ENCODE measurements at regions not wholly inside any gene's neighbourhood (a gene's known extent, or its start where the extent isn't known, plus 50 kb on each side); places are given as distances from the start of the nearest gene placed in this dataset.
"Not testable (repeated sequence)": the region's sequence is repeated elsewhere in the genome, so short reads cannot be mapped to it uniquely, and the experiment has no call there.

GRCh38 chr20:48131581-48131980, 346.3 kb upstream of the SULF2 start:
- Histone ChIP-seq H3K27me3 (replicated peaks; ENCODE audit: control insufficient read depth, insufficient read depth, low read length) (no peaks in the 10 kb centered on the region), H3K9me3 (peaks cover 10% of the 10 kb centered on the region), H3K36me3 (ENCODE audit: control insufficient read depth, insufficient read depth, low read length) (no peaks in the 10 kb centered on the region), H3K4me1 (peaks cover 6% of the 10 kb centered on the region), H3K4me3 (ENCODE audit: low read depth, low read length) (no peak overlapping the region)
- TF ChIP-seq CTCF (IDR thresholded peaks at IDR 0.05; ENCODE audit: insufficient read depth in 1 of 2, low read depth in 1 of 2, low read length in 1 of 2, severe bottlenecking in 1 of 2, unreplicated experiment in 1 of 2): no peak
- ChIA-PET CTCF (interaction anchor here (1.2 kb wide), 1 partner anchor 164 kb away, joined by 3 read pairs; no protein-coding TSS in a partner anchor), POLR2A (no interaction called here)
- Mint-ChIP-seq H3K9me3 (ENCODE audit: unreplicated experiment) (peaks cover 10% of the 10 kb centered on the region), H3K4me1 (ENCODE audit: low read depth, unreplicated experiment) (peaks cover 6% of the 10 kb centered on the region), H3K4me3 (ENCODE audit: unreplicated experiment) (no peak overlapping the region), H3K27me3 (ENCODE audit: insufficient read depth, unreplicated experiment) (no peaks in the 10 kb centered on the region), H3K27ac (ENCODE audit: unreplicated experiment) (no peak overlapping the region), H3K36me3 (ENCODE audit: insufficient read depth, unreplicated experiment) (no peaks in the 10 kb centered on the region)
- intact Hi-C loops (cut with micrococcal nuclease; ENCODE audit: unreplicated experiment): no loop called here
- BruUV-seq (replicated peaks): no TSS peak
- DNase-seq: no peak

- H3K9me3 Mint-ChIP-seq (ENCODE audit: unreplicated experiment): peaks cover 10% of the 10 kb centered on the region
- Histone ChIP-seq H3K36me3 (ENCODE audit: control insufficient read depth, insufficient read depth, low read length) (no peaks in the 10 kb centered on the region), H3K9me3 (peaks cover 10% of the 10 kb centered on the region), H3K4me3 (ENCODE audit: low read depth, low read length) (no peak overlapping the region), H3K4me1 (peaks cover 12% of the 10 kb centered on the region), H3K27me3 (replicated peaks; ENCODE audit: control insufficient read depth, insufficient read depth, low read length) (no peaks in the 10 kb centered on the region)
- intact Hi-C loops (cut with micrococcal nuclease; ENCODE audit: unreplicated experiment): no loop called here
- no peaks in the 10 kb centered on the region for H3K27me3 Mint-ChIP-seq (ENCODE audit: insufficient read depth, unreplicated experiment)
- ChIA-PET POLR2A (no interaction called here), CTCF (interaction anchor here (0.7 kb wide), 1 partner anchor 315 kb away, joined by 3 read pairs; no protein-coding TSS in a partner anchor)
- no peak for DNase-seq
- no TSS peak for BruUV-seq (replicated peaks)
- H3K36me3 Mint-ChIP-seq (ENCODE audit: insufficient read depth, unreplicated experiment): no peaks in the 10 kb centered on the region
- peaks cover 6% of the 10 kb centered on the region for H3K4me1 Mint-ChIP-seq (ENCODE audit: low read depth, unreplicated experiment)
- H3K4me3 Mint-ChIP-seq (ENCODE audit: unreplicated experiment): no peak overlapping the region
- TF ChIP-seq CTCF (IDR thresholded peaks at IDR 0.05; ENCODE audit: insufficient read depth in 1 of 2, low read depth in 1 of 2, low read length in 1 of 2, severe bottlenecking in 1 of 2, unreplicated experiment in 1 of 2): no peak
- no peak overlapping the region for H3K27ac Mint-ChIP-seq (ENCODE audit: unreplicated experiment)
These were observed 344.2 kb upstream of the SULF2 start for GRCh38 chr20:48129345-48129942.

GRCh38 chr20:48128436-48128835, 343.2 kb upstream of the SULF2 start:
- Histone ChIP-seq H3K36me3 (ENCODE audit: control insufficient read depth, insufficient read depth, low read length) (no peaks in the 10 kb centered on the region), H3K9me3 (peaks cover 7% of the 10 kb centered on the region), H3K4me3 (ENCODE audit: low read depth, low read length) (no peak overlapping the region), H3K27me3 (replicated peaks; ENCODE audit: control insufficient read depth, insufficient read depth, low read length) (no peaks in the 10 kb centered on the region), H3K4me1 (peaks cover 12% of the 10 kb centered on the region)
- Mint-ChIP-seq H3K27me3 (ENCODE audit: insufficient read depth, unreplicated experiment) (no peaks in the 10 kb centered on the region), H3K4me1 (ENCODE audit: low read depth, unreplicated experiment) (peaks cover 6% of the 10 kb centered on the region), H3K9me3 (ENCODE audit: unreplicated experiment) (peaks cover 4% of the 10 kb centered on the region), H3K27ac (ENCODE audit: unreplicated experiment) (no peak overlapping the region), H3K4me3 (ENCODE audit: unreplicated experiment) (no peak overlapping the region), H3K36me3 (ENCODE audit: insufficient read depth, unreplicated experiment) (no peaks in the 10 kb centered on the region)
- intact Hi-C loops (cut with micrococcal nuclease; ENCODE audit: unreplicated experiment): no loop called here
- ChIA-PET POLR2A (no interaction called here), CTCF (no interaction called here)
- no peak for DNase-seq
- BruUV-seq (replicated peaks): no TSS peak
- TF ChIP-seq CTCF (IDR thresholded peaks at IDR 0.05; ENCODE audit: insufficient read depth in 1 of 2, low read depth in 1 of 2, low read length in 1 of 2, severe bottlenecking in 1 of 2, unreplicated experiment in 1 of 2): no peak

GRCh38 chr20:48127964-48128363, 342.7 kb upstream of the SULF2 start:
- BruUV-seq (replicated peaks); H3K27ac Mint-ChIP-seq (ENCODE audit: unreplicated experiment): not testable (repeated sequence)

GRCh38 chr20:48127133-48127532, 341.9 kb upstream of the SULF2 start:
- intact Hi-C loops (cut with micrococcal nuclease; ENCODE audit: unreplicated experiment); POLR2A ChIA-PET; H3K27me3 ChIP-seq (replicated peaks; ENCODE audit: control insufficient read depth, insufficient read depth, low read length); H3K27me3 Mint-ChIP-seq (ENCODE audit: insufficient read depth, unreplicated experiment); H3K4me3 ChIP-seq (ENCODE audit: low read depth, low read length); H3K9me3 ChIP-seq; H3K27ac Mint-ChIP-seq (ENCODE audit: unreplicated experiment); H3K4me3 Mint-ChIP-seq (ENCODE audit: unreplicated experiment); H3K4me1 Mint-ChIP-seq (ENCODE audit: low read depth, unreplicated experiment); H3K36me3 Mint-ChIP-seq (ENCODE audit: insufficient read depth, unreplicated experiment); DNase-seq; CTCF ChIA-PET; H3K36me3 ChIP-seq (ENCODE audit: control insufficient read depth, insufficient read depth, low read length); BruUV-seq (replicated peaks); H3K9me3 Mint-ChIP-seq (ENCODE audit: unreplicated experiment): not testable (repeated sequence)
- peaks cover 12% of the 10 kb centered on the region for H3K4me1 ChIP-seq

More at GRCh38 chr20:48127964-48128363, 342.7 kb upstream of the SULF2 start:
- H3K4me3 ChIP-seq (ENCODE audit: low read depth, low read length); intact Hi-C loops (cut with micrococcal nuclease; ENCODE audit: unreplicated experiment); CTCF ChIA-PET; H3K4me1 Mint-ChIP-seq (ENCODE audit: low read depth, unreplicated experiment); H3K27me3 Mint-ChIP-seq (ENCODE audit: insufficient read depth, unreplicated experiment); H3K27me3 ChIP-seq (replicated peaks; ENCODE audit: control insufficient read depth, insufficient read depth, low read length); POLR2A ChIA-PET; H3K4me3 Mint-ChIP-seq (ENCODE audit: unreplicated experiment); H3K36me3 Mint-ChIP-seq (ENCODE audit: insufficient read depth, unreplicated experiment); DNase-seq; H3K9me3 ChIP-seq; H3K9me3 Mint-ChIP-seq (ENCODE audit: unreplicated experiment); H3K36me3 ChIP-seq (ENCODE audit: control insufficient read depth, insufficient read depth, low read length): not testable (repeated sequence)
- peaks cover 12% of the 10 kb centered on the region for H3K4me1 ChIP-seq

Data from Caco-2 (cell line).